ENCODE measurements at regions not wholly inside any gene's neighbourhood (a gene's known extent, or its start where the extent isn't known, plus 50 kb on each side); places are given as distances from the start of the nearest gene placed in this dataset.

DNA sequence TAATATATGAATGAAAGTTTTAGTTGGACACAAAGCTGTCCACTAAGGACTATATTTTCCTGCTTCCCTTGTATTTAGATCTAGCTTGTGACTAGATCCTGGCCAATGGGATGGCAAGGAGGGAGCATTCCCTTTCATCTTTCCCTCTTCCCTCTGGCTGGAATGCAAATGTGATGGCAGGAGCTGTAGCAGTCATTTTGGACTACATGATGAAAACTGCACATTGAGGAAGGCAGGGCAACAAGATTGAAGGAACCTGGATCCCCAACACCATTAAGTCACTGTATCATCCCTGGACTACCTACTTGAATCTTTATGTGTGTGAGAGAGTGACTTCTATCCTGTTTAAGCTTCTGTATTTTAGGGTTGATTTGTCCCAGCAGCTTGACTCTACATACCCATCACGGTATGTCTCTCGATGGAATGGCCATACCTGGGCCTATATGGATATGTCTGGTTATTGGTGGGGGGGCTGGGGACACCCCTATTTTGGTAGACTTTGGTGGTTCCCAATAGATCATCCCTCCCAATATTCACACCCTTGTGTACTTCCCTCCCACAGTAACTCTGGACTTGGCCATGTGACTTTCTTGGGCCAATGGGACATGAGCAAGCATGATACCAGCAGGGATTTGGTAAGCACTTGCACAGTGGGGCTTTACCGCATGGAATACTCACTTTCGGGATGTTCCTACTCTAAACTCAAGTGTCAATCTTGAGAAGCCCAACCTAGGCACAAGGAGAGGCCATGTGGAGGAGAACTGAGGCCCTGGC lies 128.5 kb downstream of the VEGFA start:
- Histone ChIP-seq H3K4me1 (ENCODE audit: insufficient read depth, low read length) (no peaks in the 10 kb centered on the region), H3K23me2 (ENCODE audit: insufficient read length, low read depth, low read length, poor library complexity, severe bottlenecking) (no peaks in the 10 kb centered on the region), H3K18ac (ENCODE audit: insufficient read length, low read depth, low read length) (no peak overlapping the region), H4K5ac (ENCODE audit: insufficient read length, low read depth, low read length) (no peak overlapping the region), H3K4me2 (ENCODE audit: insufficient read depth, insufficient read length, low read length) (no peak overlapping the region), H2AFZ (ENCODE audit: low read length) (no peak overlapping the region), H3K56ac (ENCODE audit: insufficient read length, low read depth, low read length) (no peak overlapping the region), H3K79me1 (ENCODE audit: insufficient read depth, low read depth, low read length, poor library complexity, severe bottlenecking) (no peaks in the 10 kb centered on the region), H3K14ac (ENCODE audit: insufficient read depth, low read length) (no peak overlapping the region), H4K91ac (ENCODE audit: insufficient read length, low read depth, low read length) (no peak overlapping the region), H3T11ph (ENCODE audit: low read length) (no peak overlapping the region), H3K27ac (ENCODE audit: insufficient read length, low read depth, low read length) (no peak overlapping the region), H2BK15ac (ENCODE audit: low read depth, low read length) (no peak overlapping the region), H2BK12ac (ENCODE audit: insufficient read length, low read depth, low read length) (no peak overlapping the region), H3K79me2 (ENCODE audit: insufficient read depth, low read length) (no peaks in the 10 kb centered on the region), H3K9me3 (ENCODE audit: control insufficient read depth, low read depth, low read length) (no peaks in the 10 kb centered on the region), H2BK5ac (ENCODE audit: insufficient read length, low read length) (no peak overlapping the region), H3K4ac (ENCODE audit: low read depth, low read length) (no peak overlapping the region), H3K27me3 (ENCODE audit: insufficient read depth, low read length) (no peaks in the 10 kb centered on the region), H3K9ac (ENCODE audit: extremely low read depth, insufficient read length, low read length) (no peak overlapping the region), H4K8ac (replicated peaks; ENCODE audit: insufficient read length, low read depth, low read length) (no peak overlapping the region), H2AK5ac (ENCODE audit: insufficient read length, low read length) (no peak overlapping the region), H2BK20ac (ENCODE audit: low read depth, low read length, poor library complexity, severe bottlenecking) (no peak overlapping the region), H2BK120ac (ENCODE audit: low read depth, low read length, poor library complexity, severe bottlenecking) (no peak overlapping the region), H3K23ac (ENCODE audit: insufficient read length, low read depth, low read length) (no peak overlapping the region), H4K20me1 (ENCODE audit: control insufficient read depth, insufficient read depth, insufficient read length) (no peaks in the 10 kb centered on the region)
- no CpG with 5 or more reads among the region's 4 CpGs for WGBS (ENCODE audit: extremely low coverage, insufficient read length, low lambda C conversion rate)
- Mint-ChIP-seq H3K27ac (no peak overlapping the region), H3K4me3 (no peak overlapping the region), H3K36me3 (ENCODE audit: insufficient read depth in 1 of 3, low read depth in 3 of 3) (no peaks in the 10 kb centered on the region; a peak in 1 of 7 replicates), H3K27me3 (ENCODE audit: low read depth) (peaks cover 4% of the 10 kb centered on the region), H3K9me3 (no peaks in the 10 kb centered on the region; a peak in 1 of 5 replicates), H3K4me1 (peaks cover 0 to 4% of the 10 kb centered on the region in 2 experiments; a peak in 1 of 4 replicates)
- DNase-seq, result no peak
- TF ChIP-seq, protein P1, sequence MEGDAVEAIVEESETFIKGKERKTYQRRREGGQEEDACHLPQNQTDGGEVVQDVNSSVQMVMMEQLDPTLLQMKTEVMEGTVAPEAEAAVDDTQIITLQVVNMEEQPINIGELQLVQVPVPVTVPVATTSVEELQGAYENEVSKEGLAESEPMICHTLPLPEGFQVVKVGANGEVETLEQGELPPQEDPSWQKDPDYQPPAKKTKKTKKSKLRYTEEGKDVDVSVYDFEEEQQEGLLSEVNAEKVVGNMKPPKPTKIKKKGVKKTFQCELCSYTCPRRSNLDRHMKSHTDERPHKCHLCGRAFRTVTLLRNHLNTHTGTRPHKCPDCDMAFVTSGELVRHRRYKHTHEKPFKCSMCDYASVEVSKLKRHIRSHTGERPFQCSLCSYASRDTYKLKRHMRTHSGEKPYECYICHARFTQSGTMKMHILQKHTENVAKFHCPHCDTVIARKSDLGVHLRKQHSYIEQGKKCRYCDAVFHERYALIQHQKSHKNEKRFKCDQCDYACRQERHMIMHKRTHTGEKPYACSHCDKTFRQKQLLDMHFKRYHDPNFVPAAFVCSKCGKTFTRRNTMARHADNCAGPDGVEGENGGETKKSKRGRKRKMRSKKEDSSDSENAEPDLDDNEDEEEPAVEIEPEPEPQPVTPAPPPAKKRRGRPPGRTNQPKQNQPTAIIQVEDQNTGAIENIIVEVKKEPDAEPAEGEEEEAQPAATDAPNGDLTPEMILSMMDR (conservative IDR thresholded peaks at IDR 0.05), result no peak
